ENCODE measurements at regions not wholly inside any gene's neighbourhood (a gene's known extent, or its start where the extent isn't known, plus 50 kb on each side); places are given as distances from the start of the nearest gene placed in this dataset.
"Not testable (repeated sequence)": the region's sequence is repeated elsewhere in the genome, so short reads cannot be mapped to it uniquely, and the experiment has no call there.

DNA sequence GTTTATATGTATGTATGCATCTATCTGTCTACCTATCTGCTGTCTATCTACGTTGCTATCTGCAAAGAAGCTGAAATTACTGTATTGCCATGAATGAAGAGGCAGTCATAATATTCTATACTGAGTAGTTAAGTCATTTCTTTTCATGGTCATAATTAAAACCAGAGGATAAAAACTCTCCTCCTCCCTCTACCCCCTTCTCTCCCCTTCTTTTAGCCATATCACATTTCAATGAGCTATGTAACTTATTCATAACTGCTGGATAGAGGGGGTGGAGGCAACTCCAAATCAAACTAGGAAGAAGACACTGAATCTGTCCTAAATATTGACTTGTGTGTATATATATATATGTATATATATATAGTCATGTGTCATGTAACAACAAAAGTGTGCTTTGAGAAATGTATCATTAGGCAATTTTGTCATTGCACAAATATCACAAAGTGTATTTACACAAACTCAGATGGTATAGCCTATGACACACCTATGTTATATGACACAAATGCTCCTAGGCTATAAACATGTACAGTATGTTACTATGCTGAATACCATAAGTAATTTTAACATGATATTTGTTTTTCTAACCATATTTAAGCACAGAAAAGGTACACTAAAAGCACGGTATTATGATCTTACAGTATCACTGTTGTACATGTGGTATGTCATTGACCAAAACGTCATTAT is 229.7 kb upstream of the KCNMB2 start:
- DNase-seq (ENCODE audit: low read depth): no peak

DNA sequence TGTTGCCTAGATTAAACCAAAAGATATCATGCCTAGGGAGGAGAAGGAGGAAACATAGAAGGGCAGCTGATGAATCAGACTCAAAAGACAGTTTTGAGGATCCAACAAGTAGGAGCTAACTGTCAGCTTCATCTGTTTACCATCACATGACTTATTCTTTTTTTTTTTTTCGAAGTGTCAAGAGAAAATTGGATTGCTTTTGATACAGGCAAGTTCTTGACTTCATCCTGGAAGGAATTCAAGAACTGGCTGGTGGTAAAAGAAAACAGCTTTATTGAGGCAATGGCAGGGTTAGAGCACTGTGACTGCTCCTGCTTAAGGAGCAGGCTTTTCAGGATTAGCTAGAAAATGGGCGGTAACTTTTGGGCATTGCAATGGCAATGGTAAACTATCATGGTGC is 227.5 kb upstream of the KCNMB2 start:
- no peak for DNase-seq (ENCODE audit: low read depth)

DNA sequence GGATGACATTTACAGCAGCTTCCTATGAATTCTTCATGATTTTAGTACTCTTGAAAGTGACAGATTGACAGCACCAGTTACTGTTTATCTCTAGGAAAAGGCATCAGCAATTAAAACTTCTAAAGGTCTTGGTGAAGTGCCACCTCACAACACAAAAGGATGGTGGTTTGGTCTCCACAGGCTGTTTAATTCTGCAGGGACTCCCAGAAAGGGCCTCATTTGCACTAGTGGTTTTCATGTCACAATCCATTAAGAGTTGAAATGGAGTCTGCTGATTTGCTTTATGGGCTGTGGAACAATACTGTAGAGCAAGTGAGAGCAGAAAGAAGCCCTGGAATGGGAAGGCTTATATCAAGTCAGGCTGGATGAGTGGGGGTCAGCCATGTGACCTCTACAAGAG is 225.3 kb upstream of the KCNMB2 start:
- DNase-seq (ENCODE audit: low read depth): no peak

- DNase-seq (ENCODE audit: low read depth): no peak
These were observed 222.5 kb upstream of the KCNMB2 start for GRCh38 chr3:178313716-178314115.

DNA sequence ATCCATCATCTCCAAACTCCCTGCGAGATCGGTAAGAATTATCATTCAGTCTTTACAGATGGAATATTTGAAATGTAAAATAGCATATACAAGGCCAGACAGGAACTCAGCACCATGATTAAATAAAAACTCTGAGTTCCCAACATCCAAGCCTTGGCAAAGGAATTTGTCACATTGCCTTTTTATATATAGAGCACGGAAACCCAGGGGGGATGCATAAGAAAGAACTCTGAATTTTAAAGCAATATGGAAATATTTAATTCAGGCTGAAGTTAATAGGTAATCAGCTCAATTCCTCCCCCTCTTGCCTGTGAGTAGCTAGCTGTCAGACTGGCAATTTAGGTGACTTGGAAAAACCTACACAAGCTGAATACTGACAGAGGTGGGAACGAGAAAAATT is 217.9 kb upstream of the KCNMB2 start:
- no peak for DNase-seq (ENCODE audit: low read depth)

- no peak for DNase-seq (ENCODE audit: low read depth)
These were observed 217.1 kb upstream of the KCNMB2 start for GRCh38 chr3:178318941-178319816.

DNA sequence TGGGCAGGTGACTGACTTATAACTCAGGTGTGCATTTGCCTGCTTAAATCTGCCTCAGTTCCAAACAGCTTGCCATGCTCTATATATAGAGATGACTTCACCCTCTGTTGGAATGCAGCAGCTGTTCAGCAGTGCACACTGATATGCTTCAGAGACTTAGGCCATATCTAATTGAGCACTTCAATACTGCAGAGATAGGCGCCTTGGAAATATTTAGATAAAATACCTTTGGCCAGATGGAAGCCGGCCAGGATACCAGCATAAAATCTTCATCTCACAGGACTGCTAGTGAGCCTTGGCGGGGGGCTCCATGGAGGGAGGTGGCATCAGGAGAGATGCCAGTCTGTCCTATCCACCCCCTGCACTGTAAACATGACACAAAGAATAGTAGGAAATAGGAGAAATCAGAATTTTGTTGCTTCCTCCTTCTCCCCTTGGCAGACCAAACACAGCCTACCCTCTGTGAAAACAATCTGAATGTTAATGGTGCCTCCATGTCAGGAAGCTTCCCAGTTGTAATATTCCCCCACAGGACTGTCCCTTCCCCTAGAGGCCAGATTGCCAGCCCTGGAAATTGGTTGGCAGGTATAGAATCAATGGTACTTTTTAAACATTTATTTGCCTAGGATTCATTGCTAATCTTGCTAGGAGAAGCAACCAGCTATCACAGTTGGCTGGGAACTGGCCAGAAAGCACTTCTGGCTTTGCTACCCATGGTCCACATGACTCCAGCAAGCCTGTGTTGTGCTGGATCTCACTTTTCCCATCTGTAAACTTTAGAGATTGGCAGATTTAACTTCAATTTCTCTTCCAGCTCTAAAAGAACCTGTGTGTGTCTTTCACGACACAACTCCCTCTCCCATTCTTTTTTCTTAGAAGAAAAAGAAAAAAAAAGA is 215.5 kb upstream of the KCNMB2 start:
- DNase-seq (ENCODE audit: low read depth): no peak

- no peak for DNase-seq (ENCODE audit: low read depth)
These were observed 211.9 kb upstream of the KCNMB2 start for GRCh38 chr3:178324356-178324755.

DNA sequence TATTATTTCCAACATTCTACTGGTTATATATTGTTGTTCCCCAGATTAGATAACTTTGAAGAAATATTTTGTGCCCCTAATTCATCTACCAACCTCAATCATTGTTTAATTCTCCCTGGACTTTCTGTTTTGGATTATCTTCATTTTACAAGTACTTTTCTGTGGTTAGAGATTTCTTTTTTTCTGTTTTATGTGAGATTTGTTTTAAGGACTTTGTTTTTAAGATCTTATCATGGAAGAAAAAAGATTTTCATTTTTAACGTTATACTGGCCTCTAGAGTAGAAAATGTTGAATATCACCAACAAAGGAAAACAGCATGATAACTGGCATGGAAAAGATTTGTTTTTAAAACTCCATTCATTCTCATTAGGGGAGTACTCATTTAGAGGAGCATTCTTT is 210.9 kb upstream of the KCNMB2 start:
- no peak for DNase-seq (ENCODE audit: low read depth)

GRCh38 chr3:178329936-178330335 is 206.3 kb upstream of the KCNMB2 start:
- DNase-seq (ENCODE audit: low read depth): no peak

GRCh38 chr3:178334239-178334638 is 202.0 kb upstream of the KCNMB2 start:
- DNase-seq (ENCODE audit: low read depth): no peak

- no peak for DNase-seq (ENCODE audit: low read depth)
These were observed 199.9 kb upstream of the KCNMB2 start for GRCh38 chr3:178336336-178336735.

GRCh38 chr3:178340506-178340905 is 195.7 kb upstream of the KCNMB2 start:
- DNase-seq (ENCODE audit: low read depth): no peak

GRCh38 chr3:178341636-178342035 is 194.6 kb upstream of the KCNMB2 start:
- no peak for DNase-seq (ENCODE audit: low read depth)

DNA sequence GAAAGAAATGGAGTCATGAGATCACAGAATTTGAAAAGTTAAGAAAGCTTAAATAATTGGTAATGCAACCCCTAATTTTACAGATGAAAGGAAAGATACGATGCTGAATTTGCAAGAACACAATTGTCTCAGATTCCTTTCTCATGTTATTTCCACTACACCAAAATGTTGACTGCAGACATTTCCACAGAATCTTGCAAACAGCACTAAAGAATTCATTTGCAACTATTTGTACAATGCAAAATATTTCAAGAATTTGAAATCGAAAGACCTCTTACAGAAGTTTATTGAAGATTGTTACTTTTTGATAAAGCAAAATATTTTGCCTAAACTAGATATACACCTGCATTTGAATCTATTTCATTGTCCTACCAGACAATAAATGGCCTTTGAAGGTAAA is 194.1 kb upstream of the KCNMB2 start:
- DNase-seq (ENCODE audit: low read depth): no peak

DNA sequence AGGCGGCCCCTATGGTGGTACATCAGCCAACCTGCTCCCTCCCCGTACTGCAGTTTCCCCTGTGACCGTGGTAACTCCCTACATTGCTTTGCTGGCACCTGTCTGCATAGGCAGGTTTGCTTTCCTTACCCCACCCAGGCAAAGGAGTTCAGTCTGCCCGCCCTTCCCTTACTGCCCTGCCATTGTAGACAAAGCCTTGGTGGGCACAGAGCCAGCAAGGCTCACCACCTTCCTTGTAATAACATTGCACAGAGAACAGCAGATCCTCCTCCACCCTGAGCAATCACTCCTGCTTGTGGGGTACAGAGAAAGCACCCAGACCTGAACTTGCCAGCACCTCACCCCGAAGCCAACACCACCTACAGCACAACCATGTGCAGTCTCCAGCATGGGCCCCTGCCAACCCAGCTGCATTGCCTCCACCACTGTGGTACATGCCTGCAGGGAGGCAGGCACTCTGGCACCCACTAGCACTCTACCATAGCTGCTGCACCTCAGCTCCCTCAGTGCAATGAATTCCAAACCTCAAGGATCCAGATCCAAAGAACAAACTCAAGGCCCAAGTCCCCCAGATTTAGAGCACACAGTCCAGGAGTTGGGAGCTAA is 192.7 kb upstream of the KCNMB2 start:
- no peak for DNase-seq (ENCODE audit: low read depth)

GRCh38 chr3:178345944-178346343 is 190.3 kb upstream of the KCNMB2 start:
- no peak for DNase-seq (ENCODE audit: low read depth)

DNA sequence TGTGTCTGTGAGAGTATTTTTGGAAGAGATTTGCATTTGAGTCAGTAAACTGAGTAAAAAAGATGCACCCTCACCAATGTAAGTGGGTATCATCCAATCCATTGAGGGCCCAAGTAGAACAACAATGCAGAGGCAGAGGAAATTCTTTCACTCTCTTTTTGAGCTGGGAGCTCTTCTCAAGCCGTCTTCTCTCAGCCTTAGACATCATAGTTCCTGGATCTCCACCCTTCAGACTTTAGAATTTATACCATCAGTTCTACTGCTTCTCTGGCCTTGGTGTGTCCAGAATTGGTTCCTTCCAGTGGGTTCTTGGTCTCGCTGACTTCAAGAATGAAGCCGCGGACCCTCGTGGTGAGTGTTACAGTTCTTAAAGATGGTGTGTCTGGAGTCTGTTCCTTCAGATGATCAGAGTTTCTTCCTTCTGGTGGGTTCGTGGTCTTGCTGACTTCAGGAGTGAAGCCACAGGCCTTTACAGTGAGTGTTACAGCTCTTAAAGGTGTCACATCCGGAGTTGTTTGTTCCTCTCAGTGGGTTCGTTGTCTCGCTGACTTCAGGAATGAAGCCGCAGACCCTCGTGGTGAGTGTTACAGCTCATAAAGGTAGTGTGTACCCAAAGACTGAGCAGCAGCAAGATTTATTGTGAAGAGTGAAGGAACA is 187.5 kb upstream of the KCNMB2 start:
- not testable (repeated sequence) for DNase-seq (ENCODE audit: low read depth)

DNA sequence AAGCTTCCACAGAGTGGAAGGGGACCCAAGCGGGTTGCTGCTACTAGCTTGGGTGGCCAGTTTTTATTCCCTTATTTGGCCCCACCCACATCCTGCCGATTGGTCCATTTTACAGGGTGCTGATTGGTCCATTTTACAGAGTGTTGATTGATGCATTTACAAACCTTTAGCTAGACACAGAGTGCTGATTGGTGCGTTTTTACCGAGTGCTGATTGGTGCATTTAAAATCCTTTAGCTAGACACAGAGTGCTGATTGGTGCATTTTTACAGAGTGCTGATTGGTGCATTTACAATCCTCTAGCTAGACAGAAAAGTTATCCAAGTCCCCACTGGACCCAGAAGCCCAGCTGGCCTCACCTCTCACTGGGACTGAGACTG is 187.0 kb upstream of the KCNMB2 start:
- not testable (repeated sequence) for DNase-seq (ENCODE audit: low read depth)

DNA sequence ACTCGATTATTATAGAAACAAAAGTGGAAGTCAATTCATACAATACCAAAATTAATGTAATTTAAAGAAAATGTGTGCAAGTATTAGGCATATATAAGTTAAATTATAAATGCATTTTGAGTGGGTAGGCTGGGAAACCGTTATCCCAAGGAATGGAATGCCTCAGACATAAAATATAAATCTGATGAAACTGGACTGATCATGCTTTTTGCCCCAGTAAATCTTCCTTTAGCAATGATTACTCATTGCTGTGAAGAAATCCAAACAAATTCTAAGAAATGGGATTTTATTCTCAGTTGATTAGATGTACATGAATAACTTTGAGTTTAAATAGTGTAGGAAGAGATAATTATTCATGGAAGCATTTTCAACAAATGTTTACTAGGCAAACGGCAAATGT is 185.5 kb upstream of the KCNMB2 start:
- no peak for DNase-seq (ENCODE audit: low read depth)

DNA sequence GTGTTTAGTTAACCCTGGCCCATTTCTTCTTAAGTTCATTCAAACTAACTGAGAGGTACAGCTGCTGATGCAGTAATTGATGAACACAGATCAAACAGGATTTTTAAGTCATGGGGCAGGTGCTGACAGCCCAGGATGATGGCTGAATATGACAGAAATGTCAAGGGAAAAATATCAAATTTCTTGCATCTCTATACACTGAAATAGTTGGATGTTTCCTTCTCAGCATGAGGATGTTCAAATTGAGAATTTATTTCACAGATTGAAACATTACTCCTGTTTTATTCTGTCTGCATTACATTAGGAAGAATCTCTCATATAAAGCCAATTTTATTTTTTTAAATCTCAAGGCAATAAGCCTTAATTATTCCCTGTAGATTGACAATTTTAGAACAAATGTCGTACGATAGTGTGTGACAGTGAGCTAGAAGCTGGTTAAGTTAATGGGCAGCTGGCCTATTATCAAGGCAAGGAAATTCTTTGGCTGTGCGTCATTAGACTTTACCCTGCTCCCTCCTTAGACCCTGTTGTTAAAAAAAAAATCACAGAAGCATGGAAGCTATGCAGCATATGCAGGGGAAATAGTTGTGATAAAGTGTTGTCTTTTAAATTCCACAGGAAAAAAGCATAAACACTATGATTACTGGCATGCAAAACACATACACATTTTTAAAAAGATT is 183.8 kb upstream of the KCNMB2 start:
- no peak for DNase-seq (ENCODE audit: low read depth)
